Endothelial cell of umbilical vein (primary cell): ENCODE measurements at regions not wholly inside any gene's neighbourhood (a gene's known extent, or its start where the extent isn't known, plus 50 kb on each side); places are given as distances from the start of the nearest gene placed in this dataset.

Source experiments
- EZH2 ChIP-seq: IDR thresholded peaks from 2 replicates; pipeline ENCODE4 v1.6.1; 2012; ENCODE audit warnings: borderline replicate concordance, low read depth, mild to moderate bottlenecking, moderate library complexity, low read length, inconsistent platforms; ENCODE audit not compliant: severe bottlenecking
- GATA2 ChIP-seq: IDR thresholded peaks from 2 replicates; pipeline ENCODE4 v1.7.0; 2011; ENCODE audit warnings: low read depth, mild to moderate bottlenecking, moderate library complexity, mixed read lengths, low read length; ENCODE audit not compliant: insufficient read length, insufficient read depth
- MYC ChIP-seq: IDR thresholded peaks from one replicate; pipeline ENCODE4 v1.6.1; 2011; ENCODE audit warnings: mild to moderate bottlenecking, low read depth, low read length
- POLR2A ChIP-seq: IDR thresholded peaks from 2 replicates; pipeline ENCODE4 v1.6.1; 2012; ENCODE audit warnings: low read depth, mild to moderate bottlenecking, control low read depth, low read length
- POLR2AphosphoS5 ChIP-seq: IDR thresholded peaks from 2 replicates; pipeline ENCODE4 v1.6.1; 2012; ENCODE audit warnings: low read depth, mild to moderate bottlenecking, control low read depth, low read length, moderate library complexity; ENCODE audit not compliant: insufficient read depth
- TF ChIP-seq, protein P1 (sequence below), 2 donors: IDR thresholded peaks; 1 replicate in 1 of 2; 2 replicates in 1 of 2; pipeline ENCODE4 v1.5.1; 2011; ENCODE audit warnings: low read length in 2 of 2, mild to moderate bottlenecking in 2 of 2, moderate library complexity in 2 of 2, control low read depth in 1 of 2, inconsistent platforms in 1 of 2, low read depth in 1 of 2; ENCODE audit not compliant: insufficient read depth in 1 of 2; ENCODE audit errors: extremely low read depth in 1 of 2
- TF ChIP-seq, protein P2 (sequence below): IDR thresholded peaks from 2 replicates; pipeline ENCODE4 v1.6.1; 2011; ENCODE audit not compliant: insufficient read depth, insufficient read length

DNA sequence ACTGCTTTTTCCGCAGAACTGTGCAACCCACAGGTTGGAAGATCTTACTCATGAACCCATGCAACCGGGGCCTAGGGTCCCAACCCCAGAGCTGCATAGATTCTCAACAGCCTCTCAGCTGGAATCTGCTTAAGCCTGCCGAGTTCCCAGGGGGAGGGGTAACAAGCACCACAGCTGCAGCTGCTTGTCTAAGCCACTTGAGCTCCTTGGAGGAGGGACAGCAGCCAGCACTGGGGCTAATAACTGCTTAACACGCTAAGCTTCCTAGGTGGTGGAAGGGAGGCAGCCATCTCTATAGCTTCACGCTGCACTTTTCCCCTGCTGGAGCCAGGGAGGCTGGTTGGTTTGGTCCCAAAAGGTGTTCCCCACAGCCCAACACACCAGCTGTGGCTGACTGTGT is 311.6 kb downstream of the DSC3 start:
- TF ChIP-seq POLR2AphosphoS5, result no peak
- TF ChIP-seq, protein P1, sequence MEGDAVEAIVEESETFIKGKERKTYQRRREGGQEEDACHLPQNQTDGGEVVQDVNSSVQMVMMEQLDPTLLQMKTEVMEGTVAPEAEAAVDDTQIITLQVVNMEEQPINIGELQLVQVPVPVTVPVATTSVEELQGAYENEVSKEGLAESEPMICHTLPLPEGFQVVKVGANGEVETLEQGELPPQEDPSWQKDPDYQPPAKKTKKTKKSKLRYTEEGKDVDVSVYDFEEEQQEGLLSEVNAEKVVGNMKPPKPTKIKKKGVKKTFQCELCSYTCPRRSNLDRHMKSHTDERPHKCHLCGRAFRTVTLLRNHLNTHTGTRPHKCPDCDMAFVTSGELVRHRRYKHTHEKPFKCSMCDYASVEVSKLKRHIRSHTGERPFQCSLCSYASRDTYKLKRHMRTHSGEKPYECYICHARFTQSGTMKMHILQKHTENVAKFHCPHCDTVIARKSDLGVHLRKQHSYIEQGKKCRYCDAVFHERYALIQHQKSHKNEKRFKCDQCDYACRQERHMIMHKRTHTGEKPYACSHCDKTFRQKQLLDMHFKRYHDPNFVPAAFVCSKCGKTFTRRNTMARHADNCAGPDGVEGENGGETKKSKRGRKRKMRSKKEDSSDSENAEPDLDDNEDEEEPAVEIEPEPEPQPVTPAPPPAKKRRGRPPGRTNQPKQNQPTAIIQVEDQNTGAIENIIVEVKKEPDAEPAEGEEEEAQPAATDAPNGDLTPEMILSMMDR (IDR thresholded peaks at IDR 0.05; ENCODE audit: extremely low read depth in 1 of 2, insufficient read depth in 1 of 2, low read depth in 1 of 2, low read length in 2 of 2), result no peak
- TF ChIP-seq EZH2, result no peak
- TF ChIP-seq POLR2A, result no peak
- TF ChIP-seq, protein P2, sequence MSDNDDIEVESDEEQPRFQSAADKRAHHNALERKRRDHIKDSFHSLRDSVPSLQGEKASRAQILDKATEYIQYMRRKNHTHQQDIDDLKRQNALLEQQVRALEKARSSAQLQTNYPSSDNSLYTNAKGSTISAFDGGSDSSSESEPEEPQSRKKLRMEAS, result no peak
- TF ChIP-seq GATA2, result no peak
- TF ChIP-seq MYC, result no peak
